ENCODE measurements at regions not wholly inside any gene's neighbourhood (a gene's known extent, or its start where the extent isn't known, plus 50 kb on each side); places are given as distances from the start of the nearest gene placed in this dataset.

- DNase-seq, result no peak
- no peak overlapping the region for H4K8ac ChIP-seq (ENCODE audit: low read depth in 2 of 2, low read length in 2 of 2)
- no peak overlapping the region for H3K9ac ChIP-seq (ENCODE audit: low read depth, low read length)
- no peak for ATAC-seq (ENCODE audit: low read depth)
- no peak overlapping the region for H2AK9ac ChIP-seq (replicated peaks; ENCODE audit: low read depth, low read length, poor library complexity)
- H4K5ac ChIP-seq (ENCODE audit: low read depth, low read length), result no peak overlapping the region
- no peak overlapping the region for H2BK20ac ChIP-seq (ENCODE audit: low read depth, low read length)
- H4K91ac ChIP-seq (ENCODE audit: insufficient read depth, low read depth, low read length), result no peak overlapping the region
- no peak overlapping the region for H3K18ac ChIP-seq (ENCODE audit: low read depth, low read length)
- no peaks in the 10 kb centered on the region for H3K4me1 ChIP-seq (ENCODE audit: control insufficient read depth, insufficient read depth, low read length)
- dilution Hi-C loops (cut with HindIII; ENCODE audit: low sequenced_read_pairs, unreplicated experiment), result no loop called here
- no peak overlapping the region for H2AFZ ChIP-seq (replicated peaks; ENCODE audit: low read length, poor library complexity)
- no peaks in the 10 kb centered on the region for H3K9me1 ChIP-seq (ENCODE audit: insufficient read depth, low read length)
- H2BK120ac ChIP-seq (ENCODE audit: low read depth, low read length), result no peak overlapping the region
- H2AK5ac ChIP-seq (ENCODE audit: low read depth, low read length), result no peak overlapping the region
- POLR2A ChIA-PET (ENCODE audit: unreplicated experiment), result no interaction called here
- H3K27ac ChIP-seq (ENCODE audit: insufficient read depth, low read length), result no peak overlapping the region
- no peak for TF ChIP-seq RAD21 (IDR thresholded peaks at IDR 0.05; ENCODE audit: low read length)
- TF ChIP-seq CTCF (conservative IDR thresholded peaks at IDR 0.05; ENCODE audit: low read depth, low read length), result no peak
- TF ChIP-seq RCOR1 (IDR thresholded peaks at IDR 0.05; ENCODE audit: insufficient replicate concordance, low read length), result no peak
- no TSS peak for BruUV-seq (replicated peaks)
- H3K4ac ChIP-seq (ENCODE audit: low read depth, low read length), result no peak overlapping the region
- H3K56ac ChIP-seq (ENCODE audit: extremely low read depth, insufficient read depth, low read length), result no peak overlapping the region
- H2BK15ac ChIP-seq (ENCODE audit: low read depth, low read length), result no peak overlapping the region
- H3K79me1 ChIP-seq (ENCODE audit: low read depth in 1 of 2, low read length in 2 of 2), result no peaks in the 10 kb centered on the region
- H3K4me2 ChIP-seq (ENCODE audit: low read depth, low read length), result no peak overlapping the region
- no CpG with 5 or more reads among the region's 5 CpGs for WGBS, 2 experiments (ENCODE audit: extremely low coverage in 2 of 2, insufficient read length in 1 of 2)
- CTCF ChIA-PET, result no interaction called here
- no peak overlapping the region for H2BK5ac ChIP-seq (ENCODE audit: low read depth, low read length, poor library complexity, severe bottlenecking)
- no peaks in the 10 kb centered on the region for H3K27me3 ChIP-seq (ENCODE audit: control insufficient read depth, insufficient read depth, low read length)
- no peaks in the 10 kb centered on the region for H3K36me3 ChIP-seq (ENCODE audit: control insufficient read depth, insufficient read depth, low read length)
- intact Hi-C loops (cut with micrococcal nuclease), result no loop called here
- in situ Hi-C loops (cut with MboI; ENCODE audit: low sequenced_read_pairs), result no loop called here
- H4K20me1 ChIP-seq (ENCODE audit: insufficient read depth, low read length), result no peaks in the 10 kb centered on the region
- H3K23ac ChIP-seq (ENCODE audit: low read depth, low read length), result no peak overlapping the region
- H3K9me3 ChIP-seq (ENCODE audit: control insufficient read depth, insufficient read depth, low read length), result peaks cover 8% of the 10 kb centered on the region
- H3K4me3 ChIP-seq (ENCODE audit: insufficient read depth, low read depth, low read length), result no peak overlapping the region
- no peak overlapping the region for H3K14ac ChIP-seq (replicated peaks; ENCODE audit: low read depth, low read length)
These were observed 225.6 kb upstream of the SATB1 start for GRCh38 chr3:18650731-18651130.
